ENCODE measurements at regions not wholly inside any gene's neighbourhood (a gene's known extent, or its start where the extent isn't known, plus 50 kb on each side); places are given as distances from the start of the nearest gene placed in this dataset.
"Not testable (repeated sequence)": the region's sequence is repeated elsewhere in the genome, so short reads cannot be mapped to it uniquely, and the experiment has no call there.

DNA sequence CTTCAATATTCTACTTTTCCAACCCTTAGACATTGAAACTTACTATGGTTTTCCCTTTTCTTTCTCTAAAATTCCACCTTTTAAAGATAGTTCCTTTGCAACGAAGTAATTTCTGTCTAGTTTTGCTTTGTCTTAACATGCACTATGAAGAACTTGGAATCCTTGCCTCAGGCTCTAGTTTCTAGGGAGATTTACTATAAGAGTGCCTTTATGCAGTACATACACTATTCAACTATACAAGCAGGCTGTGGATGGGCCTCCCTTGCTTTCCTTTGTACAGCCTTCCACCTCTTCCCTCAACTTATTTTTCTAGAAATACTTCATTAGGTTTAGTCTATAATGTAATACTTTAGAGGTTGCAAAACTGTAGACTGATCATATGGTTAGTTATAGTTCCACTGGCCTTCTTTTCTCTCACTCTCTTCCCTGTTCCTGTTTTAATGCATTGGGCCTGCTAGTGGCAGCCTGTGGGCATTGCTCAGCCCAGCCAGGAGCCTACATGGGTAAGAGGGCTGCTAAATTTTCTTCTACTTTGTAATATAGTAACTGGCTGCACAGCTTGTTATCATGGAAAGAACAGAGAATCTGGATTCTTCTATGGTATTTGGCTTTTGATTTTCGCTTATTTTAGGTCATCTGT, 100.2 kb downstream of the C11orf87 start:
- H3K27ac Mint-ChIP-seq, result no peak overlapping the region

DNA sequence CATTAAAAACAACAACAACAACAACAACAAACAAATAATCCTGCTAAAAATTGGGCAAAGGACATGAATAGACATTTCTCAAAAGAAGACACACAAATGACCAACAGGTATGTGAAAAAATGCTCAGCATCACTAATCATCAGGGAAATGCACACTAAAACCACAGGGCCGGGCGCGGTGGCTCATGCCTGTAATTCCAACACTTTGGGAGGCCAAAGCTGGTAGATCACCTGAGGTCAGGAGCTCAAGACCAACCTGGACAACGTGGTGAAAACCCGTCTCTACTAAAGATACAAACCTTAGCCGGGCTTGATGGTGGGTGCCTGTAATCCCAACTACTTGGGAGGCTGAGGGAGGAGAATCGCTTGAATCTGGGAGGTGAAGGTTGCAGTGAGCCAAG, 103.6 kb downstream of the C11orf87 start:
- H3K9me3 Mint-ChIP-seq, result peaks cover 13% of the 10 kb centered on the region
- not testable (repeated sequence) for H3K27me3 Mint-ChIP-seq; H3K4me3 Mint-ChIP-seq; H3K27ac Mint-ChIP-seq; H3K4me1 Mint-ChIP-seq; ATAC-seq (replicated peaks); H3K36me3 Mint-ChIP-seq (ENCODE audit: low read depth)

More for the DNA sequence above, 100.2 kb downstream of the C11orf87 start:
- Mint-ChIP-seq H3K4me1 (no peaks in the 10 kb centered on the region), H3K36me3 (ENCODE audit: low read depth) (no peaks in the 10 kb centered on the region), H3K9me3 (peaks cover 13% of the 10 kb centered on the region), H3K4me3 (no peak overlapping the region), H3K27me3 (no peaks in the 10 kb centered on the region)
- ATAC-seq (replicated peaks), result no peak

DNA sequence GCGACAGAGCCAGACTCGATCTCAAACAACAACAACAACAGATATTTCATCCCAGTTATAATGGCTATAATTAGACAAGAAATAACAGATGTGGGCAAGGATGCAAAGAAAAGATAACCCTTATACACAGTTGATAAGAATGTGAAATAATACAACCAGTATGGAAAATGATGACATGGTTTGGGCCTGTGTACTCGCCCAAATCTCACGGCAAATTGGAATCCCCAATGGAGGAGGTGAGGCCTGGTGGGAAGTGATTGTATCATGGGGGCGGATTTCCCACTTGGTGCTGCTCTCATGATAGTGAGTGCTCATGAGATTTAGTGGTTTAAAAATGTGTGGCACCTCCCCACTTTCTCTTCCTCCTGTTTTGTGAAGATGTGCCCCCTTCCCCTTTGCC, 104.1 kb downstream of the C11orf87 start:
- H3K9me3 Mint-ChIP-seq, result peaks cover 13% of the 10 kb centered on the region
- H3K4me3 Mint-ChIP-seq, result no peak overlapping the region
- ATAC-seq (replicated peaks), result no peak
- H3K4me1 Mint-ChIP-seq, result no peaks in the 10 kb centered on the region
- H3K27me3 Mint-ChIP-seq, result no peaks in the 10 kb centered on the region
- H3K36me3 Mint-ChIP-seq (ENCODE audit: low read depth), result no peaks in the 10 kb centered on the region
- H3K27ac Mint-ChIP-seq, result no peak overlapping the region

- Mint-ChIP-seq H3K4me3 (no peak overlapping the region), H3K9me3 (peaks cover 13% of the 10 kb centered on the region), H3K36me3 (ENCODE audit: low read depth) (no peaks in the 10 kb centered on the region), H3K4me1 (no peaks in the 10 kb centered on the region), H3K27me3 (no peaks in the 10 kb centered on the region), H3K27ac (no peak overlapping the region)
- ATAC-seq (replicated peaks), result no peak
These were observed 104.9 kb downstream of the C11orf87 start for GRCh38 chr11:109526931-109527330.

DNA sequence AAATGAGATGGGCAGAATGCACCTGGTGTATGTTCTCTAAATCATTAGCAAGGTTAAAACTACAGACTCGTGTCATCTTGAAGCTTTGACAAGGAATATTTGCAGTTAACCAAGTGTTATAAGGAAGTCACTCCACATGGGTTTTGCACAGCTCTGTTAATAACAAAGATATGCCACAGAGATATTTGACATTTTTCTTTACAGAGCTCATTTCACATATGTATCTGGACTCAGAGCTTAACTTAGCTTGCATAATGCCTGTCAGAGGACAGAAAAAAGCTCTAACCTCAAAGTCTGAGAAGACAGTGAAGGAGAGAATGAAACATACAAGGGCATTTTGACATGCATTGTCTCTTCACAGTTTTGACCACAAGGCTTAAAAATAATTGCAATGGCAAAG, 105.5 kb downstream of the C11orf87 start:
- Mint-ChIP-seq H3K27me3 (no peaks in the 10 kb centered on the region), H3K4me3 (no peak overlapping the region), H3K4me1 (no peaks in the 10 kb centered on the region), H3K36me3 (ENCODE audit: low read depth) (no peaks in the 10 kb centered on the region), H3K9me3 (peaks cover 13% of the 10 kb centered on the region), H3K27ac (no peak overlapping the region)
- ATAC-seq (replicated peaks), result no peak

DNA sequence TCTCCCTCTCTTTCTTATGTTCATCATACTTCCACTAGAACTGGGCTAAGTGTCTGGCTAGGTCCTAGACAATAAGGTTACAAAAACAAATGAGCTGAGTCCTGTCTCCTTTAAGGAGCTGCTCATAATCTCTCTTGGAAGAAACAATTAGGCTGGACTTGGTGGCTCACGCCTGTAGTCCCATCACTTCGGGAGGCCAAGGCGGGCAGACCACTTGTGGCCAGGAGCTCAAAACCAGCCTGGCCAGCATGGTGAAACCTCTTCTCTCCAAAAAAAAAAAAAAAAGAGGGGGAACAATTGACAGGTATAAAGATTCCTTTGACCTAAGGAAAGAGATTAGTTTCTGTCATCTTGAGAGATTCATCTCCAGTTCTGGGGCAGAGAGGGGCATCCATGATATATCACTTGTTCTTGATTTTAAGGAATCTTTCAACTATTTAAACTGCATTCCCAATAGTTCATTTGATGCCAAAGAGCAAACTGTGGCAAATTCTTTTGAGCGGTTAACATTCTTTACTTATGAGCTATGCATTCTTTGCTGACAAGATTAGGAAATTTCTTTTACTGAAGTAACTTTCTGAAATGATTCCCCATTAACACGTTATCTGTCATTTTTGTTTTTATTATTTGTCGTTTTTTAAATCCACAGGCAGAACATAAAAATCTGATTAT, 125.5 kb downstream of the C11orf87 start:
- no peak overlapping the region for H3K4me3 Mint-ChIP-seq
- no peak for ATAC-seq (replicated peaks)
- no peak overlapping the region for H3K27ac Mint-ChIP-seq
- H3K4me1 Mint-ChIP-seq, result no peaks in the 10 kb centered on the region
- H3K9me3 Mint-ChIP-seq, result peaks cover 6% of the 10 kb centered on the region
- no peaks in the 10 kb centered on the region for H3K36me3 Mint-ChIP-seq (ENCODE audit: low read depth)
- no peaks in the 10 kb centered on the region for H3K27me3 Mint-ChIP-seq

GRCh38 chr11:109552376-109552775, 130.4 kb downstream of the C11orf87 start:
- peaks cover 6% of the 10 kb centered on the region for H3K9me3 Mint-ChIP-seq
- no peaks in the 10 kb centered on the region for H3K36me3 Mint-ChIP-seq (ENCODE audit: low read depth)
- no peak for ATAC-seq (replicated peaks)
- no peak overlapping the region for H3K27ac Mint-ChIP-seq
- no peak overlapping the region for H3K4me3 Mint-ChIP-seq
- H3K27me3 Mint-ChIP-seq, result no peaks in the 10 kb centered on the region
- no peaks in the 10 kb centered on the region for H3K4me1 Mint-ChIP-seq

- no peak overlapping the region for H3K4me3 Mint-ChIP-seq
- ATAC-seq (replicated peaks), result no peak
- H3K4me1 Mint-ChIP-seq, result no peaks in the 10 kb centered on the region
- no peaks in the 10 kb centered on the region for H3K27me3 Mint-ChIP-seq
- no peaks in the 10 kb centered on the region for H3K36me3 Mint-ChIP-seq (ENCODE audit: low read depth)
- H3K9me3 Mint-ChIP-seq, result peaks cover 6% of the 10 kb centered on the region
- H3K27ac Mint-ChIP-seq, result no peak overlapping the region
These were observed 131.3 kb downstream of the C11orf87 start for GRCh38 chr11:109553284-109553683.

- no peaks in the 10 kb centered on the region for H3K27me3 Mint-ChIP-seq
- ATAC-seq (replicated peaks), result no peak
- H3K4me3 Mint-ChIP-seq, result no peak overlapping the region
- no peaks in the 10 kb centered on the region for H3K36me3 Mint-ChIP-seq (ENCODE audit: low read depth)
- no peaks in the 10 kb centered on the region for H3K4me1 Mint-ChIP-seq
- H3K9me3 Mint-ChIP-seq, result peaks cover 4% of the 10 kb centered on the region
- no peak overlapping the region for H3K27ac Mint-ChIP-seq
These were observed 133.0 kb downstream of the C11orf87 start for GRCh38 chr11:109554951-109555350.

- H3K27ac Mint-ChIP-seq, result no peak overlapping the region
- no peak overlapping the region for H3K4me3 Mint-ChIP-seq
- no peaks in the 10 kb centered on the region for H3K27me3 Mint-ChIP-seq
- H3K9me3 Mint-ChIP-seq, result peaks cover 12% of the 10 kb centered on the region
- no peak for ATAC-seq (replicated peaks)
- no peaks in the 10 kb centered on the region for H3K4me1 Mint-ChIP-seq
- no peaks in the 10 kb centered on the region for H3K36me3 Mint-ChIP-seq (ENCODE audit: low read depth)
These were observed 142.3 kb downstream of the C11orf87 start for GRCh38 chr11:109564241-109564640.

DNA sequence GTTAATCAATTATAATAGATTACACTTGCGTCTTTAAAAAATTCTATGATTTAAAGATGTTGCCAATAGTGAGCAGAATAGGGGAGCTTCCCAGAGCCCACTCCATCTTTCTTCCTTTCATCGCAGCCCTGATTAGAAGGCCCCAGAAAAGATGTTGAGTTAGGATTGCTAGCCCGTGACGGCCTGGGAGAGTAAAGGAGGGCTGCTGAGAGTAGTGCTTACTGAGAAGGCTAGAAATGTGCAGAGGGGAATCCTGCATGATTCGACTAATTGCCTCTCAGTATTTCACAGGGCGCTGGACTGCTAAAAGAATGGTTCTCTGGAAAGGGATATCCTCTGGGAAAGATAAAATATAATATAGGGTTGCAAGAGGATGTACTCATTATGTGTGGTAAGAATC, 160.5 kb downstream of the C11orf87 start:
- Mint-ChIP-seq H3K9me3 (peaks cover 8% of the 10 kb centered on the region), H3K4me1 (no peaks in the 10 kb centered on the region), H3K27ac (no peak overlapping the region), H3K4me3 (no peak overlapping the region), H3K36me3 (ENCODE audit: low read depth) (no peaks in the 10 kb centered on the region), H3K27me3 (no peaks in the 10 kb centered on the region)
- ATAC-seq (replicated peaks), result no peak

DNA sequence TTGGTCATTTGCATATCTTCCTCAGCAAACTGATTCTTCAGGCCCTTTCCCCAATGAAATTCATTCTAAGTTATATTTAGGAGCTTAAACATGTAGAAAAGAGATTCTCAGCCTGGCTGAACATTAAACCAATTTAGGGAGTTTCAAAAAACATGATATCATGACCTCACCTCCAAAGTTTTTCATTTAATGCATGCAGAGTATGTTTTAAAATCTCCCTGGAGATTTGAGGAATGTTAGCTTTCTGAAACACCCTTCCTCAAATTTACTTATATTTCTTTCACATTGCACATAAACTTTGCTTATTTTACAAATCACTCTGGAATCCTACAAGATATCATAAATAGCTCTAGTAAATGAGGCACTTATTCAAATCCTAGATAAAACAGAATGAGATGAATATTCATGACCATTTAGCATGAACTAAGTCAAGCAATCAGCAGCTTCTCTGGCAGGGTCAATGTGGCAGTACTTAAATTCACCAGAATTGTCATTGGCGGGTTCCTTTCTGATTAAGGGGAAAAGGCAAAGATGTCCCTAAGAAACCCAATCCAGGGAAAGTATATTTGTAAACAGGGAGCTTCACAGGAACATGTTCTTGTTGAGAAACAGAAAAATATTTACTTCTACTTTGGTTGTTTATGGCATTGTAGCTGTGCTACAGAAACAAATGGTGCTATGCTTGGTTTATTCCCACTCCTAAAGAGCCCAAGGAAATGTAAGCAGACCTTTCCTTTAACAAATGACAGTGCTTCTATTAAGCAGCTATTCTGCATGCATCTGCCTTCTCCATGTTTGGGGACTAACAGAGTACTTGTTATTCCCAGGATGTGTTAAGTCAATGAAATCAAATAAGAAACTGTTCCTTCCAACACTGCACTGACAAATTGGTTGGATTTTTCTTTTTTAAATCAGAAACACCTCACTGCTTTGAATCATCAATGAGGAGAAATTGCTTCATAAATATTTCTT, 162.3 kb downstream of the C11orf87 start:
- Mint-ChIP-seq H3K4me3 (no peak overlapping the region), H3K27me3 (no peaks in the 10 kb centered on the region)
- no peak for ATAC-seq (replicated peaks)

DNA sequence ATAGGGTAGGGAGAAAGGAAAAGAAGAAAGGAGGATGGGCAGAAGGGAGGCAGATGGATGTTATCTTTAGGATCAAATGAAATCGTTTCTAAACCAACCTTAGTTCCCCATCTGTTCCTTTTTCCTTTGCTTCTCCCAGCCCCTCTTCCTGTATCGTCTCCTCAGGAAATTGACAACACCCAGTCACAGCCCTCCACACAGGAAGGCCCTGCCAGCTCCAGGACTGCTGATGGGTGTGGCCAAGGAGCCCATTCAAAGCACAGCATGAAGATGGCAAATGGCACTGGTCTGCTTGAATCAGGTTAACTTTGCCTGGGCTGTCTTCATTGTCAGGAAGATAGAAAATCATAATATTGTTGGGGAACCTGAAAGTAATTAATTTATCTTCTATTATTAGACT, 164.8 kb downstream of the C11orf87 start:
- Mint-ChIP-seq H3K4me1 (no peaks in the 10 kb centered on the region), H3K9me3 (peaks cover 11% of the 10 kb centered on the region), H3K27ac (no peak overlapping the region), H3K4me3 (no peak overlapping the region), H3K36me3 (ENCODE audit: low read depth) (no peaks in the 10 kb centered on the region), H3K27me3 (no peaks in the 10 kb centered on the region)
- no peak for ATAC-seq (replicated peaks)

More for the DNA sequence above, 162.3 kb downstream of the C11orf87 start:
- Mint-ChIP-seq H3K36me3 (ENCODE audit: low read depth) (no peaks in the 10 kb centered on the region), H3K27ac (no peak overlapping the region), H3K9me3 (peaks cover 8% of the 10 kb centered on the region), H3K4me1 (no peaks in the 10 kb centered on the region)

GRCh38 chr11:109590782-109591181, 168.8 kb downstream of the C11orf87 start:
- Mint-ChIP-seq H3K27ac (no peak overlapping the region), H3K27me3 (no peaks in the 10 kb centered on the region), H3K9me3 (peaks cover 11% of the 10 kb centered on the region), H3K4me3 (no peak overlapping the region), H3K4me1 (no peaks in the 10 kb centered on the region), H3K36me3 (ENCODE audit: low read depth) (no peaks in the 10 kb centered on the region)
- ATAC-seq (replicated peaks), result no peak

- H3K36me3 Mint-ChIP-seq (ENCODE audit: low read depth), result no peaks in the 10 kb centered on the region
- no peak overlapping the region for H3K4me3 Mint-ChIP-seq
- no peak overlapping the region for H3K27ac Mint-ChIP-seq
These were observed 175.3 kb downstream of the C11orf87 start for GRCh38 chr11:109597336-109597735.

More at GRCh38 chr11:109597336-109597735, 175.3 kb downstream of the C11orf87 start:
- H3K9me3 Mint-ChIP-seq, result peaks cover 4% of the 10 kb centered on the region
- H3K4me1 Mint-ChIP-seq, result no peaks in the 10 kb centered on the region
- no peak for ATAC-seq (replicated peaks)
- H3K27me3 Mint-ChIP-seq, result no peaks in the 10 kb centered on the region
